T-helper 1 cell treated with Interleukin-12 subunit alpha and Interleukin-12 subunit beta and Interleukin-4 antibody, amounts not matched to agents 30 μg/mL and 1 μg/mL, for 36 hours (primary cell): ENCODE measurements at regions not wholly inside any gene's neighbourhood (a gene's known extent, or its start where the extent isn't known, plus 50 kb on each side); places are given as distances from the start of the nearest gene placed in this dataset.
"Not testable (repeated sequence)": the region's sequence is repeated elsewhere in the genome, so short reads cannot be mapped to it uniquely, and the experiment has no call there.

Experiments used
- H3K27ac Mint-ChIP-seq: one replicate; pipeline ENCODE4 v1.8.0; 2021; ENCODE audit warnings: mild to moderate bottlenecking, mixed read lengths
- H3K27me3 Mint-ChIP-seq: one replicate; pipeline ENCODE4 v1.8.0; 2021; ENCODE audit warnings: low read depth, mixed read lengths
- H3K36me3 Mint-ChIP-seq: one replicate; pipeline ENCODE4 v1.8.0; 2021; ENCODE audit warnings: low read depth, mixed read lengths
- H3K4me1 Mint-ChIP-seq: one replicate; pipeline ENCODE4 v1.8.0; 2021; ENCODE audit warnings: low read depth, mixed read lengths
- H3K4me3 Mint-ChIP-seq: one replicate; pipeline ENCODE4 v1.8.0; 2021; ENCODE audit warnings: mild to moderate bottlenecking, moderate library complexity, mixed read lengths
- H3K9me3 Mint-ChIP-seq: one replicate; pipeline ENCODE4 v1.8.0; 2021; ENCODE audit warnings: mixed read lengths

GRCh38 chr14:86915406-86915805 lies 1077.6 kb downstream of the GALC start:
- Mint-ChIP-seq H3K4me3 (no peak overlapping the region), H3K4me1 (no peaks in the 10 kb centered on the region)

GRCh38 chr14:86912709-86913108 lies 1080.3 kb downstream of the GALC start:
- Mint-ChIP-seq H3K4me3 (no peak overlapping the region), H3K36me3 (no peaks in the 10 kb centered on the region), H3K27me3 (no peaks in the 10 kb centered on the region), H3K4me1 (no peaks in the 10 kb centered on the region), H3K27ac (no peak overlapping the region), H3K9me3 (no peaks in the 10 kb centered on the region)

More at GRCh38 chr14:86915406-86915805, 1077.6 kb downstream of the GALC start:
- no peaks in the 10 kb centered on the region for H3K27me3 Mint-ChIP-seq
- no peaks in the 10 kb centered on the region for H3K36me3 Mint-ChIP-seq
- no peak overlapping the region for H3K27ac Mint-ChIP-seq
- no peaks in the 10 kb centered on the region for H3K9me3 Mint-ChIP-seq

GRCh38 chr14:86911486-86911885 lies 1081.5 kb downstream of the GALC start:
- H3K27ac Mint-ChIP-seq: no peak overlapping the region
- H3K27me3 Mint-ChIP-seq: no peaks in the 10 kb centered on the region
- H3K4me1 Mint-ChIP-seq: no peaks in the 10 kb centered on the region
- no peaks in the 10 kb centered on the region for H3K9me3 Mint-ChIP-seq
- no peaks in the 10 kb centered on the region for H3K36me3 Mint-ChIP-seq
- no peak overlapping the region for H3K4me3 Mint-ChIP-seq

GRCh38 chr14:86905386-86905926 lies 1087.5 kb downstream of the GALC start:
- not testable (repeated sequence) for H3K36me3 Mint-ChIP-seq, H3K27me3 Mint-ChIP-seq, H3K4me1 Mint-ChIP-seq, H3K27ac Mint-ChIP-seq, H3K4me3 Mint-ChIP-seq, H3K9me3 Mint-ChIP-seq

DNA sequence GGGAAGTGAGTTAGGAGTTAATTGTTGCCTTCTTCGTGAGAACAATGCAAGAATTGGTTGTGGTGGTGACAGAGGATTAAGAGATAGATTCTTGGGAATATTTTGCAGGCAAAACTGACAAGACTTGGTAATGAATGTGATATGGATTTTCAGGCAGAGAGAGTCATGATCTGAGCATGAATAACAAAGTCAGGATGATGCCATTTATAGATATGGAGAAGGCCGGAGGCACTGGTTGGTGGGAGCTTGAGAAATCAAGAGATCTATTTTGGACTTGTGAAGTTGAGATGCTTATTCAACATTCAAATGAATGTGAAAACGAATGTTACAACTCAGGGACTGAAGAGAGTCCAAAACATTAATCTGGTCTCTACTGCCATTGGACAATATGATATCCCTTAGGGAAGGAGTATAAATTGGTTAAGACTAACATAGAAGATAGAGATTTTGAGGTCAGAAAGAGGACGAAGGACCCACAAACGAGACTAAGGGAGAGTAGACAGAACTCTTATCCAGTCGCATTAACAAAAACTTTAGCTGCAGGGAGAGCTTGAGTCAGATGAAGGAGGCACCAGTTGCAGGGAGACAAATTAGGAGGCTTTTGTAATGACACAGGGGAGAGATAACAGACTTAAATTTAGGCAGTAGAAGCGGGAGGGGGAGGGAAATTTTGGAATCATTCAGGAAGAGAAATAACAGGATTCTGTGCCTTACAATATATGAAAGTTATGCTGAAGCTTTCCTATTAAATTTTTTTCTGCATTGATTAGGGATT lies 1090.6 kb downstream of the GALC start:
- H3K4me1 Mint-ChIP-seq: no peaks in the 10 kb centered on the region
- H3K9me3 Mint-ChIP-seq: no peaks in the 10 kb centered on the region
- H3K27me3 Mint-ChIP-seq: no peaks in the 10 kb centered on the region
- H3K27ac Mint-ChIP-seq: no peak overlapping the region
- no peak overlapping the region for H3K4me3 Mint-ChIP-seq
- no peaks in the 10 kb centered on the region for H3K36me3 Mint-ChIP-seq

GRCh38 chr14:86897704-86898513 lies 1095.1 kb downstream of the GALC start:
- no peaks in the 10 kb centered on the region for H3K4me1 Mint-ChIP-seq
- H3K36me3 Mint-ChIP-seq: no peaks in the 10 kb centered on the region
- no peaks in the 10 kb centered on the region for H3K27me3 Mint-ChIP-seq
- H3K4me3 Mint-ChIP-seq: no peak overlapping the region
- no peak overlapping the region for H3K27ac Mint-ChIP-seq
- H3K9me3 Mint-ChIP-seq: no peaks in the 10 kb centered on the region

- Mint-ChIP-seq H3K4me1 (no peaks in the 10 kb centered on the region), H3K27me3 (no peaks in the 10 kb centered on the region), H3K27ac (no peak overlapping the region), H3K36me3 (no peaks in the 10 kb centered on the region), H3K4me3 (no peak overlapping the region), H3K9me3 (no peaks in the 10 kb centered on the region)
Observed at GRCh38 chr14:86897224-86897623, 1095.8 kb downstream of the GALC start.

DNA sequence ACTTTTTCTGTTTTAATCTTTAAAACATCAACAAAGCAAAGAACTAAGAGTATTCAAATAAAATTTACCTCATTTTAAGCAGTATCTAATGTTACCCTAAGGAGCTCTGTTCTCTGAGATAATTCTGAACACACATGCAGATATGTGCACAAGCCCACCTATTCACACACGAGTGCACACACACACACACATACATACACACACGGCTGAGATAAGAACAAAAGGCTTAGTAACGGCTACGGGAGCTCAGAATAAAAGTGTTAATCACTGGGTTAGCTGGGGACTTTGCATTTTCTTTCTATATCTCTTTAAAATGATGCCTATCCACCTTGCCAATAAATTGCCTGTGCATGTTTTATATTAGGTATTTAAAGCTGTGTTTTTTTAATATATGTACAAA lies 1096.3 kb downstream of the GALC start:
- Mint-ChIP-seq H3K36me3 (no peaks in the 10 kb centered on the region), H3K4me3 (no peak overlapping the region), H3K27ac (no peak overlapping the region), H3K9me3 (no peaks in the 10 kb centered on the region), H3K27me3 (no peaks in the 10 kb centered on the region), H3K4me1 (no peaks in the 10 kb centered on the region)

DNA sequence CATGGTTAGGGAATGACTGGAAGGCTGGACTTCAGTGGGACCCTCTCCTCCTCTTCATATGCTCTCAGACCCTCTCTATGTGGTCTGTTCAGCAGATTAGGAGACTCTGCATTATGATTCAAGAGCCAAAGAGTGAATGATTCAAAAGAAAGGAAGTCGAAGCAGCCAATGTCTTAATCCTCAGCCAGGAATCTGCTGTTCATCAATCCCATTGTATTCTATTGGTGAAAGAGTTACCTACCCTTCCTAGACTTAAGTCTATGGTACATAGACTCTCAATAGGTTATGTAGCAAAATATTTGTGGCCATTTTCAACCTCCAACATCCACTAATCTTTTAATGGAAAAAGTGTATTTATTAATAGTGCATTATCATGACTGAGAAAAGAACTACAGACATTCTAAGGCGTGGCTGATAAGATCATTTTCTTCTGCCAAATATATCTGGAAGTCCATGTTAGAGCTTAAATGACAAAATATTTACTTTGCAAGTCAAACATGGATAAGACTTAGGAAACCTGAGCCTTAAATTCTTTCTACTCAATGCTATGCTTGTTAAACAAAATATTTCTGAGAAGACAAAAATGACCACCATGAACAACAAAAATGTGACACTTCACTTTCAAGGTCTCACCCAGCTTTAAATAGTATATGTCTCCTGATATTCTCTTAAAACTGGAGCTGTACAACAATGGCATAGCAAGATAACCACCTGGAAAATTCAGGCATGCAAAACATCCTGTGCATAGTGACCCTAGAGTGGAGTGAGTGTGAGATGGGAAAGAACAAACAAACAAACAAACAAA lies 1100.6 kb downstream of the GALC start:
- no peak overlapping the region for H3K4me3 Mint-ChIP-seq
- H3K27me3 Mint-ChIP-seq: no peaks in the 10 kb centered on the region
- peaks cover 3% of the 10 kb centered on the region for H3K9me3 Mint-ChIP-seq
- H3K4me1 Mint-ChIP-seq: no peaks in the 10 kb centered on the region
- H3K36me3 Mint-ChIP-seq: no peaks in the 10 kb centered on the region
- H3K27ac Mint-ChIP-seq: no peak overlapping the region

DNA sequence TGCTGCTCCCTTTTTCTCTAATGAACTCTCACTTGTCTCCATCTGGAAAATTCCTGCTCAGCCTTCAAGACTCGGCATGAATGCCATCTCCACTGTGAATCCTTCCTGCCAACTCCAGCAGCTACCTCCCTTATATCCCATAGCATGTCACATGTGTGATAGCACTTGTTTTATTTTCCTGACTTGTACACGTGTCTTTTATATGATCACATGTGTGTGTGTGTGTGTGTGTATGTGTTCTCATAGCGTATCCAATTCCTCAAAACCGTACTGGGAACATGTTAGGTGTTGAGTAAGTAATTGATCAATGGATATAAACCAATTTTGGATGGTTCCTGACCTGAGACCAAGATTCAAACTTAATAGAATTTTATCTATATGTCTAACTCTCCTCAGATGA lies 1107.7 kb downstream of the GALC start:
- Mint-ChIP-seq H3K36me3 (no peaks in the 10 kb centered on the region), H3K4me3 (no peak overlapping the region), H3K27me3 (no peaks in the 10 kb centered on the region), H3K4me1 (no peaks in the 10 kb centered on the region), H3K9me3 (peaks cover 9% of the 10 kb centered on the region), H3K27ac (no peak overlapping the region)

DNA sequence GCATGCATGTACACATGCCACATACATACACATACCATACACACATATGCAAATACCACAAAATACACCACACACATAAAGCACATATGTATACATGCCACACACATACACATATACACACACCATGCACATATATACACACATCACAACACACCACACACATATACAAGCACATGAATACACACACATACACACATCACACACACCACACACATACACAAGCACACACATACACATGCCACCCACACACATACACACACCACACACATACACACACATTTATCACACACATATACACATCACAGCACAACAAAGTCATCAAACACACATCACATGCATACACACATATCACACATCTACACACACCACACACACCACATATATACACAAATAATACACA lies 1108.5 kb downstream of the GALC start:
- Mint-ChIP-seq H3K36me3 (no peaks in the 10 kb centered on the region), H3K27ac (no peak overlapping the region), H3K27me3 (no peaks in the 10 kb centered on the region), H3K4me3 (no peak overlapping the region), H3K9me3 (peaks cover 9% of the 10 kb centered on the region), H3K4me1 (no peaks in the 10 kb centered on the region)

GRCh38 chr14:86882818-86883217 lies 1110.2 kb downstream of the GALC start:
- peaks cover 9% of the 10 kb centered on the region for H3K9me3 Mint-ChIP-seq
- no peaks in the 10 kb centered on the region for H3K27me3 Mint-ChIP-seq
- no peaks in the 10 kb centered on the region for H3K36me3 Mint-ChIP-seq
- H3K27ac Mint-ChIP-seq: no peak overlapping the region
- no peak overlapping the region for H3K4me3 Mint-ChIP-seq
- H3K4me1 Mint-ChIP-seq: no peaks in the 10 kb centered on the region

DNA sequence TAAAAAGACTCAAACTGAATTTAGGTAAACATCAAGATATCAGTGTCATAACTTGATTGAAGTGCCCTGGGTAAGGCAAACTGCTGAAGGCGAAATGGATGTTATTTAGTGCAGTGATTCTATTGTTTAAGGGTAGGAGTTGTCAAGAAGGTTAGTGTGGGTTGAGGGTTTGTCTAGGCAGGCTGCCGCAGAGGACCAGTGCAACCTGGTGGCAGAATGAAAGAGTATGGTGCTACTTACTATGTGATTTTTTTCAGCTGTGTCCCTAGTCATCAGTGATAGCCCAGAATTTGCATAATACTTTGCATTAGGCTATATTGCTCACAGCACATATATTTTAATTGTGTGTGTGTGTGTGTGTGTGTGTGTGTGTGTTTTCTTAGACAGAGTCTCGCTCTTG lies 1127.0 kb downstream of the GALC start:
- H3K27ac Mint-ChIP-seq: no peak overlapping the region
- H3K4me3 Mint-ChIP-seq: no peak overlapping the region
- H3K36me3 Mint-ChIP-seq: no peaks in the 10 kb centered on the region
- no peaks in the 10 kb centered on the region for H3K4me1 Mint-ChIP-seq
- H3K9me3 Mint-ChIP-seq: peaks cover 3% of the 10 kb centered on the region
- H3K27me3 Mint-ChIP-seq: no peaks in the 10 kb centered on the region

GRCh38 chr14:86858591-86858990 lies 1134.4 kb downstream of the GALC start:
- H3K4me1 Mint-ChIP-seq: no peaks in the 10 kb centered on the region
- H3K9me3 Mint-ChIP-seq: no peaks in the 10 kb centered on the region
- H3K27ac Mint-ChIP-seq: no peak overlapping the region
- H3K36me3 Mint-ChIP-seq: no peaks in the 10 kb centered on the region
- no peak overlapping the region for H3K4me3 Mint-ChIP-seq
- no peaks in the 10 kb centered on the region for H3K27me3 Mint-ChIP-seq
